Breast epithelium (tissue), 4 donors: ENCODE measurements at regions not wholly inside any gene's neighbourhood (a gene's known extent, or its start where the extent isn't known, plus 50 kb on each side); places are given as distances from the start of the nearest gene placed in this dataset.

Source experiments
- DNase-seq, 2 donors: peaks; one replicate each; pipeline ENCODE4 v3.0.0-alpha.2; 2019; ENCODE audit warnings: low spot score in 2 of 2
- H3K27ac ChIP-seq, 2 donors: fragments of 200-600 bp; sonication (generic) in 1 of 2; one replicate each; pipeline ENCODE4 v1.5.1; 2016 to 2019; ENCODE audit warnings: mild to moderate bottlenecking in 1 of 2
- H3K27me3 ChIP-seq, 2 donors: fragments of 200-600 bp; sonication (generic) in 1 of 2; one replicate each; pipeline versions ENCODE4 v1.5.1 to v1.6.0; 2017 to 2019; ENCODE audit warnings: control low read depth in 1 of 2, mild to moderate bottlenecking in 1 of 2
- H3K36me3 ChIP-seq: fragments of 200-600 bp; one replicate; pipeline ENCODE4 v1.5.1; 2019
- H3K4me1 ChIP-seq, 2 donors: fragments of 200-600 bp; sonication (generic); one replicate each; pipeline ENCODE4 v1.5.1; 2016 to 2019; ENCODE audit warnings: control low read depth in 1 of 2
- H3K4me3 ChIP-seq, 3 donors: fragments of 200-600 bp; sonication (generic); 1 replicate in 2 of 3; 2 replicates in 1 of 3; pipeline ENCODE4 v1.5.1; 2016 to 2019; ENCODE audit warnings: mild to moderate bottlenecking in 3 of 3, moderate library complexity in 2 of 3
- H3K9me3 ChIP-seq, 2 donors: fragments of 200-600 bp; sonication (generic) in 1 of 2; one replicate each; pipeline ENCODE4 v1.5.1; 2016 to 2019; ENCODE audit warnings: control low read depth in 1 of 2
- POLR2A ChIP-seq: fragments of 450-650 bp; IDR thresholded peaks from one replicate; pipeline ENCODE4 v1.6.1; 2016; ENCODE audit warnings: antibody characterized with exemption, mild to moderate bottlenecking, moderate library complexity
- POLR2AphosphoS5 ChIP-seq, 3 donors: sonication (generic); formaldehyde crosslinking; IDR thresholded peaks; one replicate each; pipeline ENCODE4 v1.6.1; 2017; ENCODE audit warnings: antibody characterized with exemption in 3 of 3
- intact Hi-C: fragments of 100-400 bp; cut with DNase I; formaldehyde crosslinking; loops from one replicate; pipeline ENCODE4 v1.15.1; 2023; ENCODE audit warnings: low total_unique reads
- TF ChIP-seq, protein P1 (sequence below), 3 donors: fragments of 450-650 bp; IDR thresholded peaks; one replicate each; pipeline ENCODE4 v1.5.1; 2016 to 2017; ENCODE audit warnings: antibody characterized with exemption in 3 of 3, mild to moderate bottlenecking in 3 of 3, moderate library complexity in 3 of 3

DNA sequence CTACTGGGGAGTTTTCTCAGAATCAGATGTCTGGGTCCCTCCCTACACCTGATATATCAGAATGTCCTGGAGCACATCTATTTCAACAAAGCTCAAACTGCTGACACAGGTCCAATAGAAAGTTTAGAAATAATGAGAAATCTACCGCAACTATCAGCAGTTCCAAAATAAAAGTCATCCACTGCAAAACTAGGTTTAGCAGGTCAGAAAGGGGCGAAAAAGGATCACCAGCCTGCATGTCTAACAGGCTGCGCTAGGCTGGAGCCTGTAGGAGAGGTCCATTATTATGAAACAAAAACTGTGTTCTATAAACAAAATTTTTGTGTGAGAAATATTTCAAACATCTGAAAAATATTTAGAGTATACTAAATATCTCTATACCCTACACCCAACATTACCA is 84.1 kb upstream of the RNF38 start:
- Histone ChIP-seq H3K4me3 (no peak overlapping the region), H3K27me3 (no peaks in the 10 kb centered on the region), H3K4me1 (peaks cover under 1 to 4% of the 10 kb centered on the region in 2 donors), H3K9me3 (no peaks in the 10 kb centered on the region), H3K36me3 (no peaks in the 10 kb centered on the region), H3K27ac (no peak overlapping the region)
- TF ChIP-seq POLR2AphosphoS5 (IDR thresholded peaks at IDR 0.05) (no peak), POLR2A (no peak)
- TF ChIP-seq, protein P1, sequence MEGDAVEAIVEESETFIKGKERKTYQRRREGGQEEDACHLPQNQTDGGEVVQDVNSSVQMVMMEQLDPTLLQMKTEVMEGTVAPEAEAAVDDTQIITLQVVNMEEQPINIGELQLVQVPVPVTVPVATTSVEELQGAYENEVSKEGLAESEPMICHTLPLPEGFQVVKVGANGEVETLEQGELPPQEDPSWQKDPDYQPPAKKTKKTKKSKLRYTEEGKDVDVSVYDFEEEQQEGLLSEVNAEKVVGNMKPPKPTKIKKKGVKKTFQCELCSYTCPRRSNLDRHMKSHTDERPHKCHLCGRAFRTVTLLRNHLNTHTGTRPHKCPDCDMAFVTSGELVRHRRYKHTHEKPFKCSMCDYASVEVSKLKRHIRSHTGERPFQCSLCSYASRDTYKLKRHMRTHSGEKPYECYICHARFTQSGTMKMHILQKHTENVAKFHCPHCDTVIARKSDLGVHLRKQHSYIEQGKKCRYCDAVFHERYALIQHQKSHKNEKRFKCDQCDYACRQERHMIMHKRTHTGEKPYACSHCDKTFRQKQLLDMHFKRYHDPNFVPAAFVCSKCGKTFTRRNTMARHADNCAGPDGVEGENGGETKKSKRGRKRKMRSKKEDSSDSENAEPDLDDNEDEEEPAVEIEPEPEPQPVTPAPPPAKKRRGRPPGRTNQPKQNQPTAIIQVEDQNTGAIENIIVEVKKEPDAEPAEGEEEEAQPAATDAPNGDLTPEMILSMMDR (IDR thresholded peaks at IDR 0.05), result no peak
- intact Hi-C loops, result no loop called here
- DNase-seq, result no peak

DNA sequence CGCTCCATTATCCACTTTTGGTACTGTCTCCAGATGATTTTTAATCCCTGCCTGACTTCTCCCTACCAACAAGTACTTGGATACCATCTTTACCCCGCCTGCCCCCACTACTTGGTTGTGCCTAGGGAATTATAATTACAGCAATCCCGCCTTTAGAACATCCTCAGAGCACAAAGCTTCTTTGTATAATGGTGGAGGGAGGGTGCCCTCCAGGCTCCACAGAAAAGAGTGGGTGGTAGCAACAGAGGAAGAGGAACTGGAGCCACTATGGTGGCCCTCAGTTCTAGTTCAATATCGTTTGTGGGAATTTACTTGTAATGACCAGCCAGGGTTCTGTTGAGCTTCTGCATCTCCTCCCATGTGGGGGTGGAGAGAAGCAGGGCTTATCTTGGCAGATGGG is 79.0 kb upstream of the RNF38 start:
- Histone ChIP-seq H3K4me1 (peaks cover 0 to 4% of the 10 kb centered on the region in 2 donors), H3K27ac (no peak overlapping the region), H3K36me3 (no peaks in the 10 kb centered on the region), H3K27me3 (no peaks in the 10 kb centered on the region), H3K9me3 (no peaks in the 10 kb centered on the region), H3K4me3 (no peak overlapping the region)
- TF ChIP-seq, protein P1 (IDR thresholded peaks at IDR 0.05), result no peak
- TF ChIP-seq POLR2AphosphoS5 (IDR thresholded peaks at IDR 0.05) (no peak), POLR2A (no peak)
- no peak for DNase-seq
- intact Hi-C loops, result no loop called here

DNA sequence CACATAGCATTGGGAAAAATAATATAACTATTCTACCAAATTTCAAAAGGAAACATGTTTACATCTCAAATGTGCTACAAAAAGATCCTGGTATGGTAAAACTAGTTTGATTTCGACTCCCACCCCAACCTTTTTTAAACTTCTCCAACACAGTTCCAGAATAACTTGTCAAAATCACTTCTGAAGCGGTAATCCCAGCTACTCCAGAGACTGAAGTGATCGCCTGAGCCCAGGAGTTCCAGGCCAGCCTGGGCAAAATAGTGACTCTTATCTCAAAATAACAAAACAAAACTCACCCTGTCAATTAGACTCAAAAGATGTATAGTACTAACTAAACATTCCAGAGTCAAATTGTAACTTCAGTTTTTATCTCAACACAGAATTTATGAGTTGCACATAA is 71.3 kb upstream of the RNF38 start:
- intact Hi-C loops, result no loop called here
- Histone ChIP-seq H3K9me3 (no peaks in the 10 kb centered on the region), H3K27me3 (no peaks in the 10 kb centered on the region), H3K4me1 (peaks cover 0 to 8% of the 10 kb centered on the region in 2 donors), H3K4me3 (peak overlapping the region; percentile 16 to 59 (median 33)), H3K27ac (peak overlapping the region; percentile 82 to 86), H3K36me3 (no peaks in the 10 kb centered on the region)
- no peak for TF ChIP-seq POLR2AphosphoS5 (IDR thresholded peaks at IDR 0.05)
- TF ChIP-seq, protein P1 (IDR thresholded peaks at IDR 0.05), result no peak
- TF ChIP-seq POLR2A, result no peak
- DNase-seq, result no peak

DNA sequence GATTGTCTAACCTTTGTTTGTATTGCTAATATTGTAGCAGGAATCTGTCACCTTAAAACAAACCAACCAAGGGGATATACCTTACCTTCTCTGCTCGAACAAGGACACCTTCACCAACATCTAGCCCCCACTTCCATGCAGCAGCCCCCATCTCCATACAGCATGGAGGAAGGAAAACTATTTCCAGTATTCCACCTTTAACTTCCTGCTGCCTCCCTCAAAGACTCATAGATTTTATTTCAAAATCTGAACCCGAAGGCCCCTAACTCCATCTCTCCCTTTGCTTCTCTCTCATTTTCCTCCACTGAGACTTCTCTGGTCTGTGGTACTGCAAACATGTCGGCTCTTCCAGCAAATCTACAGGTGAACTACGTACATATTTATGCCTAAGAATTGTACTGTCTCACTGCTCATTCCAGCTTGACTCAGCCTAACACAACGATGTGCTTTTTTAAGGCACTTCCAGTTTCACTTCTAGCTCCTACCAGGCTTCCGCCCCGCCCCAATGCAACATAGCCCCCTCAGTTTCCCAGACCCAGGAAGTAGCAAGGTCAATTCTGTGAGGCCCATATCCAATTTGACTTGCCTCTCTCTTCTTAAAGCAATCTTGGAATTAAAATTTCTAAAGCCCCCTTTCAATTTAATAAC is 70.7 kb upstream of the RNF38 start:
- Histone ChIP-seq H3K36me3 (no peaks in the 10 kb centered on the region), H3K4me1 (peaks cover 0 to 8% of the 10 kb centered on the region in 2 donors), H3K27ac (peak overlapping the region; percentile 82 to 86), H3K27me3 (no peaks in the 10 kb centered on the region), H3K9me3 (no peaks in the 10 kb centered on the region), H3K4me3 (peak overlapping the region; percentile 16 to 59 (median 33))
- intact Hi-C loops, result no loop called here
- no peak for TF ChIP-seq POLR2AphosphoS5 (IDR thresholded peaks at IDR 0.05)
- no peak for TF ChIP-seq POLR2A
- TF ChIP-seq, protein P1 (IDR thresholded peaks at IDR 0.05), result no peak
- peak in 1 of 2 donors; percentile 32 for DNase-seq

DNA sequence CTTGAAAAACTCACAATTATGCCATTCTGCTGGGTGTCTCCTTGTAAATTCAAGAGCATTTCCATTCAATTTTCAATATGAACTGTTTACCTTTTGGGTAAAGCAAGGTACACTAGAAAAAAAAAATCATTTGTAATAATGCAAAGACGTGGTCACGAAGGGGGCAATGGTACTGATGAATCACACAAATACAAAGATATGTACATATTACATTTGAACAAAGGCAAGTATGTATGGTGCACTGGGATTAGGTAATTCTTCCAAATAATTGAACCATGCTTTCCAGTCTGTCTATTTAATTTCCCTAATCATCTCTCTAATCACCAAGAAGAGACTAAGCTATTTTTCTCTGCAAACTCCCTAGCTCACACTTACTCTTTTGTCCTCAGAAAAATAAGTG is 63.4 kb upstream of the RNF38 start:
- Histone ChIP-seq H3K27me3 (no peaks in the 10 kb centered on the region), H3K36me3 (no peaks in the 10 kb centered on the region), H3K9me3 (no peaks in the 10 kb centered on the region), H3K4me3 (no peak overlapping the region), H3K4me1 (no peaks in the 10 kb centered on the region), H3K27ac (no peak overlapping the region)
- intact Hi-C loops, result no loop called here
- DNase-seq, result no peak
- TF ChIP-seq POLR2AphosphoS5 (IDR thresholded peaks at IDR 0.05) (no peak), POLR2A (no peak)
- TF ChIP-seq, protein P1 (IDR thresholded peaks at IDR 0.05), result no peak
